Loucy (cell line): ENCODE measurements at regions not wholly inside any gene's neighbourhood (a gene's known extent, or its start where the extent isn't known, plus 50 kb on each side); places are given as distances from the start of the nearest gene placed in this dataset.

Experiments used
- EZH2phosphoT487 ChIP-seq: fragments of 200-600 bp; IDR thresholded peaks from 2 replicates; pipeline ENCODE4 v1.6.1; 2018; ENCODE audit warnings: antibody characterized with exemption, mild to moderate bottlenecking, moderate library complexity, borderline replicate concordance
- TF ChIP-seq, protein P1 (sequence below): fragments of 200-600 bp; sonication (generic); conservative IDR thresholded peaks from 2 replicates; pipeline ENCODE4 v1.5.1; 2014; ENCODE audit warnings: mild to moderate bottlenecking, antibody characterized with exemption, low read length

- TF ChIP-seq, protein P1, sequence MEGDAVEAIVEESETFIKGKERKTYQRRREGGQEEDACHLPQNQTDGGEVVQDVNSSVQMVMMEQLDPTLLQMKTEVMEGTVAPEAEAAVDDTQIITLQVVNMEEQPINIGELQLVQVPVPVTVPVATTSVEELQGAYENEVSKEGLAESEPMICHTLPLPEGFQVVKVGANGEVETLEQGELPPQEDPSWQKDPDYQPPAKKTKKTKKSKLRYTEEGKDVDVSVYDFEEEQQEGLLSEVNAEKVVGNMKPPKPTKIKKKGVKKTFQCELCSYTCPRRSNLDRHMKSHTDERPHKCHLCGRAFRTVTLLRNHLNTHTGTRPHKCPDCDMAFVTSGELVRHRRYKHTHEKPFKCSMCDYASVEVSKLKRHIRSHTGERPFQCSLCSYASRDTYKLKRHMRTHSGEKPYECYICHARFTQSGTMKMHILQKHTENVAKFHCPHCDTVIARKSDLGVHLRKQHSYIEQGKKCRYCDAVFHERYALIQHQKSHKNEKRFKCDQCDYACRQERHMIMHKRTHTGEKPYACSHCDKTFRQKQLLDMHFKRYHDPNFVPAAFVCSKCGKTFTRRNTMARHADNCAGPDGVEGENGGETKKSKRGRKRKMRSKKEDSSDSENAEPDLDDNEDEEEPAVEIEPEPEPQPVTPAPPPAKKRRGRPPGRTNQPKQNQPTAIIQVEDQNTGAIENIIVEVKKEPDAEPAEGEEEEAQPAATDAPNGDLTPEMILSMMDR, result no peak
- TF ChIP-seq EZH2phosphoT487, result no peak
Observed at GRCh38 chr15:97482521-97482920, 478.0 kb upstream of the ARRDC4 start.
